Body of pancreas (tissue), 4 donors: ENCODE measurements at regions not wholly inside any gene's neighbourhood (a gene's known extent, or its start where the extent isn't known, plus 50 kb on each side); places are given as distances from the start of the nearest gene placed in this dataset.

Experiments
- ATAC-seq: fragments of 150-250 bp; one replicate; pipeline ENCODE4 v1.9.1; 2016
- DNase-seq, 4 donors: peaks; one replicate each; pipeline ENCODE4 v3.0.0-alpha.2; 2019
- H3K27ac ChIP-seq, 4 donors: fragments of 200-600 bp; sonication (generic); 1 replicate in 3 of 4; 2 replicates in 1 of 4; pipeline versions ENCODE4 v1.5.1 to v1.6.1; 2016 to 2019; ENCODE audit warnings: mild to moderate bottlenecking in 1 of 4, mixed read lengths in 1 of 4, moderate library complexity in 1 of 4
- H3K27me3 ChIP-seq, 2 donors: fragments of 200-600 bp; sonication (generic); one replicate each; pipeline ENCODE4 v1.6.0; 2016; ENCODE audit warnings: mild to moderate bottlenecking in 1 of 2
- H3K36me3 ChIP-seq, 2 donors: fragments of 200-600 bp; sonication (generic); replicated peaks in 1 of 2; 2 replicates each; pipeline ENCODE4 v1.5.1; 2016; ENCODE audit warnings: low read depth in 2 of 2; ENCODE audit not compliant: insufficient read depth in 1 of 2
- H3K4me1 ChIP-seq: fragments of 200-600 bp; sonication (generic); one replicate; pipeline ENCODE4 v1.6.0; 2016
- H3K4me3 ChIP-seq, 2 donors: fragments of 200-600 bp; sonication (generic); 1 replicate in 1 of 2; 2 replicates in 1 of 2; pipeline ENCODE4 v1.5.1; 2016 to 2019
- H3K9me3 ChIP-seq, 3 donors: fragments of 200-600 bp; sonication (generic); 1 replicate in 2 of 3; 2 replicates in 1 of 3; pipeline ENCODE4 v1.5.1; 2016
- CTCF ChIP-seq, 7 experiments: fragments of 450-650 bp in 4 of 7; fragments of 200-600 bp in 3 of 7; sonication (generic) in 3 of 7; IDR thresholded peaks; one replicate each; pipeline ENCODE4 v1.5.1; 2016 to 2019; ENCODE audit warnings: antibody characterized with exemption in 7 of 7
- POLR2A ChIP-seq, 3 donors: fragments of 450-650 bp; IDR thresholded peaks; one replicate each; pipeline ENCODE4 v1.6.1; 2016; ENCODE audit warnings: antibody characterized with exemption in 3 of 3, mild to moderate bottlenecking in 2 of 3
- WGBS, 2 donors: methylation state at CpG; one replicate each; pipeline ENCODE4 v1.1.5; 2017; 5-methylcytosine and 5-hydroxymethylcytosine counted together
- intact Hi-C: fragments of 100-400 bp; cut with DNase I; formaldehyde crosslinking; loops from one replicate; pipeline ENCODE4 v1.15.1; 2023

GRCh38 chr2:241944821-241945220, 75.3 kb downstream of the RTP5 start:
- Histone ChIP-seq H3K9me3 (no peaks in the 10 kb centered on the region), H3K27me3 (no peaks in the 10 kb centered on the region), H3K36me3 (no peaks in the 10 kb centered on the region), H3K4me3 (no peak overlapping the region), H3K4me1 (no peaks in the 10 kb centered on the region), H3K27ac (no peak overlapping the region)
- TF ChIP-seq POLR2A (IDR thresholded peaks at IDR 0.05) (no peak), CTCF (IDR thresholded peaks at IDR 0.05) (no peak)
- intact Hi-C loops = no loop called here
- 74 to 90% methylated on average over 4 to 12 of the region's 12 CpGs for WGBS, 2 donors
- DNase-seq (peak in 1 of 4 donors; percentile 14), ATAC-seq (no peak)

- no peaks in the 10 kb centered on the region for H3K27me3 ChIP-seq
- no peak overlapping the region for H3K4me3 ChIP-seq
- DNase-seq = peak in 1 of 4 donors; percentile 11
- H3K36me3 ChIP-seq = no peaks in the 10 kb centered on the region
- 82 to 91% methylated on average over 7 to 15 of the region's 15 CpGs for WGBS, 2 donors
- peaks cover 3% of the 10 kb centered on the region for H3K4me1 ChIP-seq
- H3K9me3 ChIP-seq = no peaks in the 10 kb centered on the region
- no peak for ATAC-seq
- no peak overlapping the region for H3K27ac ChIP-seq
- TF ChIP-seq CTCF (IDR thresholded peaks at IDR 0.05) (no peak), POLR2A (IDR thresholded peaks at IDR 0.05) (no peak)
- intact Hi-C loops = no loop called here
Measured at GRCh38 chr2:241945311-241945710, 75.8 kb downstream of the RTP5 start.

- Histone ChIP-seq H3K4me3 (no peak overlapping the region), H3K9me3 (no peaks in the 10 kb centered on the region), H3K27me3 (no peaks in the 10 kb centered on the region), H3K27ac (no peak overlapping the region), H3K36me3 (no peaks in the 10 kb centered on the region), H3K4me1 (peaks cover 8% of the 10 kb centered on the region)
- no peak for ATAC-seq
- DNase-seq = peak in 1 of 4 donors; percentile 3
- WGBS, 2 donors = 86 to 89% methylated on average over 11 to 14 of the region's 14 CpGs
- intact Hi-C loops = no loop called here
- TF ChIP-seq POLR2A (IDR thresholded peaks at IDR 0.05) (no peak), CTCF (IDR thresholded peaks at IDR 0.05) (no peak)
Measured at GRCh38 chr2:241945803-241946202, 76.3 kb downstream of the RTP5 start.

GRCh38 chr2:241946306-241947003, 76.9 kb downstream of the RTP5 start:
- 83 to 88% methylated on average over 32 of the region's 32 CpGs for WGBS, 2 donors
- Histone ChIP-seq H3K27ac (no peak overlapping the region), H3K4me3 (no peak overlapping the region), H3K36me3 (no peaks in the 10 kb centered on the region), H3K4me1 (peaks cover 11% of the 10 kb centered on the region), H3K27me3 (no peaks in the 10 kb centered on the region), H3K9me3 (no peaks in the 10 kb centered on the region)
- no peak for ATAC-seq
- no peak for TF ChIP-seq POLR2A (IDR thresholded peaks at IDR 0.05)
- peak in 1 of 4 donors; percentile 2 for DNase-seq
- intact Hi-C loops = no loop called here

- Histone ChIP-seq H3K4me1 (peaks cover 11% of the 10 kb centered on the region), H3K9me3 (no peaks in the 10 kb centered on the region), H3K36me3 (no peaks in the 10 kb centered on the region), H3K27ac (no peak overlapping the region), H3K4me3 (no peak overlapping the region), H3K27me3 (no peaks in the 10 kb centered on the region)
- intact Hi-C loops = no loop called here
- no peak for TF ChIP-seq POLR2A (IDR thresholded peaks at IDR 0.05)
- TF ChIP-seq CTCF (IDR thresholded peaks at IDR 0.05) = no peak
- ATAC-seq (no peak), DNase-seq (peak in 1 of 4 donors; percentile 9)
- 82 to 92% methylated on average over 27 to 28 of the region's 28 CpGs for WGBS, 2 donors
Measured at GRCh38 chr2:241947004-241947350, 77.4 kb downstream of the RTP5 start.
